Ramos (cell line): ENCODE measurements at regions not wholly inside any gene's neighbourhood (a gene's known extent, or its start where the extent isn't known, plus 50 kb on each side); places are given as distances from the start of the nearest gene placed in this dataset.
"Not testable (repeated sequence)": the region's sequence is repeated elsewhere in the genome, so short reads cannot be mapped to it uniquely, and the experiment has no call there.

Source experiments
- in situ Hi-C: fragments of 300-500 bp; cut with MboI; formaldehyde crosslinking; loops from one replicate; pipeline ENCODE4 v1.14.3; 2022; ENCODE audit warnings: low sequenced_read_pairs; ENCODE audit not compliant: unreplicated experiment

DNA sequence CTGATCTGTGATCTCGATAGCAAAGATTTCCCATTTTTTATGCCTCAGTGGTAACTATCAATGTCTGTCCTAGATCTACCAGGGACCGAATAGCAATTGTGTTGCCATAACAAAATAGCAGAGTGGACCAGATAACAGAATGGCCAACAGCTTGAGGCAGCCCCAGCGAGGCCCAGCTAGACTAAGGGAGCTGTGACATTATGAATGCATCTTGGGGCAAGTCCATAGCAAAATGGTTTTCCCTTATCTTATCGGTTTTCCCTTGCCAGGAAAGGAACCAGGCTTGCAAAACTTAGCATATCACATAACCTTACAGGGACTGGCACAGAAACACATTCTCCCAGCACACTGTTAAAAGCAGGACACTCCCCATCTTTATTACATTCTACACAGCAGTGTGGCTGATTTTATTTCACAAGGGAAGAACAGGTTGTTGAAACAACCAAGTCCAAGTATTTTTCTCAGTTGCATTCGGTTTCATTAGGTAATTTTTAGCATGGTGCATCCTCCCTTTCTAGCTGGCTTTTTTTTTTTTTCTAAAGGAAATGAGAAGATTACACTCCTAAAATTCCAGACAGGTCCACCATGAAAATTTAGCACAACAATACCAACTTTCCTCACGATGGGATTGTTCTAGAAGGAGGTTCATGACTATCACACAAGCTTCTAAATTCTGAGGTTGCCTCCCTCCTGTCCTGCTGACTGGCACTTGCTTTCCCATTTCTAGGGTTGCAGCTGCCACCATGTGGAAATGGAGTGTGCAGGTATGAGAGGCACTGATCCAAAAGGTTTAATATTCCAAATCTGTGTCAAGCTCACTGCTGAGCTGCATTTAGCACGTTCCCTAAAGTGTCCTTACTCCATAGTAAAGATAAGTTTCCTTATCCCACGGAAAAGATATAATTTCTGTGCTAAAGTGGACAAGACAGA lies 97.0 kb upstream of the SLC35G4 start:
- in situ Hi-C loops, result loop anchor here (10.0 kb wide), 1 partner anchor 188 kb away; no protein-coding TSS in a partner anchor

DNA sequence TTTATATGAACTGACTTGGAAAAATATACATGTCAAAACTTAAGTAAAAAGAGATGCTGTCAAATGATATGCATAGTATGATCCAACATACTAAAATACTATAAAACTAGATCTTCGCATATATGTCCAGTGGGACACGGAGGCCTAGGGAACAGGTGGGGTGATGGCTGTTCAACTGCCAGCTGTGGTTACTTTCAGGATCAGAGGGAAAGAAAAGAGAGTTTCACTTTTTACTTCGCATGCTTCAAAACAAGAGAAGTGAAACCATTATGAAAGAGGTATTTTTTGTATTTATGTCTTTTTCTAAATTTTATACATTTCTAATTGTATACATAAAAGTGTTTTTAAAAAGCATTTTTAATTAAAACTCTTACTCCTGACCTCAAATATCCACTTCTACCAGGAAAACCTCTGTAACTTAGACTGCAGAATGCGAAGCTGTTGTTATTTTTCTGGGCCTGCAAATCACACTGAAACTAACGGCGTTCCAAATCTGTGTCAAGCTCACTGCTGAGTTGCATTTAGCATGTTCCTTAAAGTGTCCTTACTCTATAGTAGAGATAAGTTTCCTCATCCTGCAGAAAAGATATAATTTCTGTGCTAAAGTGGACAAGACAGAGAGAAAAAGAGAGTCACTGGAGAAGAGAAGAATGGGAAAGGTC lies 97.8 kb upstream of the SLC35G4 start:
- in situ Hi-C loops, result loop anchor here (10.0 kb wide), 1 partner anchor 187 kb away; no protein-coding TSS in a partner anchor

DNA sequence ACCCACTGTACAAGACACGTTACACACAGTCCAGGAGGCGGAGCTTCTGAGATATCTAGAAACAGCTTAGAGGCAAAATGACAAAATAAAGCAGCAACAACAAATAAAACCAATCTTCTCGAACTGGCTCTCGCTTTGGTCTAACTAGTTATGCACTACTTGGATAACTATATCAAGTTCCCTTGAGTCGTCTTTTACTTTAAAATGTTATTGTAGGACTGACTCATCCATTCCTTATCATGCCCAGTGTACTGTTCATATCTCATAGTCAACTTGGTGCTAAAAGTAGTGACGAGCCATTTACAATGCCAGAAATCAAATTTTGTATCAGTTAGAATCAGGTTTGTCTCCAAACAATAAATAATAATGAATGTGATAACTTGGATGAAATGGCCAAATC lies 102.5 kb upstream of the SLC35G4 start:
- in situ Hi-C loops, result no loop called here

DNA sequence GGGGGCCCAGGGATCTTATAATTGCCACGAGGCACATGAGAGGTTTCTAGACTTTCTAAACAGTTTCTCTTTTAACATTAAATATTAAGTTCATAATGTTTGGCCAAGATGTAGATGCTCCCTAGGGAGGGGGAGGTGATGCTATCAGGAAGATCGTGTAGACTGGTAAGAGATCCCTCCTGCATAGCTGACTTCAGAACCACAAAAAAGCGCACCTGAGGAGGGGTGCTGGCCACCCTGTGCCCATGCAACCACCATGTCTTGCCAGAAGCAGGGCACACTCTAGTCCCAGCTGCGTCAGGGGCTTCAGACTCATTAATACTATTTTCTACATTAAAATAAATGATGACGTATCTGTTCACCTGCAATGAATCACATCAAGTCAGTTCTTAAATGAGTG lies 103.4 kb upstream of the SLC35G4 start:
- in situ Hi-C loops, result no loop called here

DNA sequence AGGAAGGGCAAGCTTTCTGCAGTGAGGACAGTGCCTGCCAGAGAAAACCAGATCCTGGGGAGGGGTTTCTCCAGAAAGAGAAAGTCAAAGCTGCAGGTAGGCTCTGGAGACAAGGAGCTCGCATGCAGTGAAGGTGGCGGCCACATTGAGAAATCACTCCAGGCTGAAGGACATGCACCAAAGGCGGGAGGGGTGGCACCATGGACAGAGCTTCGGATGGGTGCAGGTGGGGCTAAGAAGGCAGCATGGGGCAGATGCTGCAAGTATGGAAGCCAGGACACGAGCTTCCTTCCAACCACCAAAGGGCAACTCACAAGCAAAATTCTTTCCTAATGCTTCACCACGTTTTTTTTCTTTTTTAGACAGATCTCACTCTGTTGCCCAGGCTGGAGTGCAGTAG lies 104.4 kb upstream of the SLC35G4 start:
- in situ Hi-C loops, result no loop called here

DNA sequence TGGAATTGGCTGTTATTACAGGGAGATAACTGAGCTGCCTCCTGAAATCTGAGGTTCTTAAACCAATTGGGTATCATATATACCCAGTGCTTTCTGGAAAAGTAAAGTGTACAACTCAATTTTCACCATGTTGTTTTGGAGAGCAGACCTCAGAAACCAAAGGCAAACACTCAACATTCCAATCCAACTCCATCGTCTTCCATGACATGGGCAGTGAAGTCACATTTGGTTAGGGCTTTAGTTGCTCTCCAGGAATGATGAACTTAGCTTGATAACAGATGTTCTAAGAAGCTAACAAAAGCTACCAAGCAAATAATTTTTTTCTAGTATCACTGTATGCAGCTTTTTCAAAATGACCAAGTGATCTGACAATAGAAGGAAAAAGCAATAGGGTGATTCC lies 107.0 kb upstream of the SLC35G4 start:
- in situ Hi-C loops, result no loop called here

DNA sequence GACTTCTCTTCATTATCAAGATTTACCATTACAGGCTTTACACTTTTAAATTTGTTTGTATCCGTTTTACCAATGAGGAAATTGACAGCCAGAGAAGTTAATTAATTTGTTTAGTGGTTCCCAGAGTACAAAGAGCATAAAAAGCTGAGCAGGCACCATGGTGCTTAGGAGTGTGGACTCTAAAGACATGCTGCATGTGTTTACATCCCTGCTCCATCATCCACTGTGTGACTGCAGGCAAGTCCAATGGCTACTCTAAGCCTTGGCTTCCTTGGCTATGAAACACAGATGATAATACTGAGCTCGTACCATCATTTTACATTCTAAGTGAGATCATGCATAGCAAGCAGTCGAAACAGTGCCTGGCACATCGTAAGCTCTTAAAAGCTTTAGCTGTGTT lies 108.0 kb upstream of the SLC35G4 start:
- in situ Hi-C loops, result no loop called here

DNA sequence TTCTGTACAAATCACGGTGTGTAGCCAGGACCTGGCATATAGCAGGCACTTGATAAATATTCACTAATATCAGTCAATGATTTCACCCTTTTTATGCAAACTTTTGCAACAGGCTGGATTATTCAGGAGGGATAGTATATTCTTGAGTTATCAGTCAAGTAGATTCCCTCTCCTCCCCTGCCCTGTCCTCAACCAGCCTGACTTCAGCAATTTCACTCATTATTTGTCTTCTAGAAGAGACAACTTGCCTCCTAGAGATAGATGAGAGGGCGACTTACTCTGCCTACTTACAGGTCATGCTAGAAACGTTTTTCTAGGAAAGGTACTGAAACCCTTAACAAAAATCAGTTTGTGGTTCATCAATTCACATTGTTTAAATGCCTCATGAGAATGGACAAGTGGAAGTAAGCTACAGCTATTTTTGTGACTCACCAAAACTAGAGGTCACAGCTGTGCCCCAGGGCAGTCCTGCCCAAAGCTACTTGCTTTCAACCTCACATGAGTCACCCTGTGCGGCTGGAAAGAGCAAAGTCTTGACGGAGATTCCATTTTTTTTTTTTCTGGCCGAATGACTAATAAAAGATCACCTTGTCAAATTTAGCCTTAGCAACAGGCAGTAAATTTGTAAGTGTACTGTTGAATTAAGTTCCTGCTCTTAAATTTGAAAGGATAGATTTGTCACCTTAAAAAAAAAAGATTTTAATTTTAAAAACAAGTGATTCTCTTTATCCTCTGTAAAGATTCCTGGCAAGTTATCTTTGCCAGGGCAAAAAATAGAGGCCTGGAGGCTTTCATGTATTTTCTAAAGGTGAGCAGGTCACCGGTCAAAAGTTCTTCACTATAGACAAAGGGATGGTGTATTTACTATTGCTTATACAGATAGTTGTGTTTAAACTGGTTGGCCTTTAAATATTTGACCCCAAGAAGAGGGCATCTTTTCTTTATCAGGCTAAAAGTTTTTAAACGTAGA lies 109.0 kb upstream of the SLC35G4 start:
- in situ Hi-C loops, result no loop called here

DNA sequence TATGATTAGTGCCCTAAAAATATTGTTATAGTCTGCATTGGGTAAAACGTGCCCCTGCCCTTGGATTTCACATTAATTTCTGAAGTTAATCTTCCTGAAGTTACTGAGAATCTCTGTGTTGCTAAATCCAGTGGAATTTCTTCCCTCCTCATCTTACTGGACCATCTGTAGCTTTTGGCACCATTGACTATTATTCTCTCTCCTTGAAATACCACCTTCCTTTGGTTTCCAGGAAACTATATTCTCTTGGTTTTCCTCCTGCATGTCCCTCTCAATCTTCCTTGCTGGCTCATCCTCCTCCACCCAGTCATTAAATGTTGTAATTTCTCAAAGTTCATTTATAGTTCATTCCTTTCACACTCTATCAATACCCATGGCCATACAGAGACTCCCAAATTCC lies 110.6 kb upstream of the SLC35G4 start:
- in situ Hi-C loops, result loop anchor here (10.0 kb wide), 1 partner anchor 54 kb away; no protein-coding TSS in a partner anchor

DNA sequence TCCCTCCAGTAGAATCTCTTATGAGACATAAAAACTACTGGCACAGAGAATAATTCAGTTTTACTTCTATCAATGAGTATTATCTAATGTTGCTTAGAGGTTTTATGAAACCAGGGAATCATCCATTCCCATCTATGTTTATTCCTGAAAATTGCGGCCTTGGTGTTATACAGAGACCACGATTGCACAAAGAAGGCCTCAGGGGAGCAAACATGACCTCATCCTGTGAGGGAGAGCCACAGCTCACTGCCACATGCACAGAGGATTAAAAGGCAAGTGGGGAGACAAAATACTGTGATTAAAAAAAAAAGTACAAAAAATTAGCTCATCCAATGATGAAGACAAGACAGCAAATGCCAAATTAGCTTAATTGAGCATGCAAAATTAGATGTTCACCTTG lies 111.8 kb upstream of the SLC35G4 start:
- in situ Hi-C loops, result loop anchor here (10.0 kb wide), 1 partner anchor 53 kb away; no protein-coding TSS in a partner anchor

DNA sequence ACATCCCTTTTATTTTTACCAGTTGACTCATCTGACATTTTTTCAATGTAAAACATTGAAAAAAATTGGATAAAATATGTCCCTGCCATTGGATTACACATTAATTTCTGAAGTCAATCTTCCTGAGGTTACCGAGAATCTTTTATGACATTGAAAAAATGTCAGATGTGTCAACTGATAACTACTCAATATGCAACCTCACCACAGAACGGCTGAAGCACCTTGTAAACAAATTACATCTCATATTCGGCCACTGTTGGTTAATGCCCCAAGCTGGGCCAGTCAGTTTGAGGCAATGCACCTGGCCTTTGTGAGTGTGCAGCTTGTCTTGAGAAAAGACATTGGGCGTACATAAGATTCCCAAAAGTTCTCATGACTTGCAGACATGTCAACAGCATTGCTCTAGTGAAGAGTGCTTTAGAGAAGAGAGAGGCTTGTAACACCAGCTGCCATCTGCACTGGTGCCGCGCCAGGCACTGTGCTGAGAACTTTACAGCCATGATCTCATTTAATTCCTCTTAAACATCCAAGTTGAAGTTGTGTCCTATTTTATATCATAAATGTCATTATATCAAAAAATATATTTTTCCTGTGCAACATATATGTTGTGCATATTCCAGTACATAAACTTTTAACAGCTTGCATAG lies 112.7 kb upstream of the SLC35G4 start:
- in situ Hi-C loops, result loop anchor here (10.0 kb wide), 1 partner anchor 52 kb away; no protein-coding TSS in a partner anchor

DNA sequence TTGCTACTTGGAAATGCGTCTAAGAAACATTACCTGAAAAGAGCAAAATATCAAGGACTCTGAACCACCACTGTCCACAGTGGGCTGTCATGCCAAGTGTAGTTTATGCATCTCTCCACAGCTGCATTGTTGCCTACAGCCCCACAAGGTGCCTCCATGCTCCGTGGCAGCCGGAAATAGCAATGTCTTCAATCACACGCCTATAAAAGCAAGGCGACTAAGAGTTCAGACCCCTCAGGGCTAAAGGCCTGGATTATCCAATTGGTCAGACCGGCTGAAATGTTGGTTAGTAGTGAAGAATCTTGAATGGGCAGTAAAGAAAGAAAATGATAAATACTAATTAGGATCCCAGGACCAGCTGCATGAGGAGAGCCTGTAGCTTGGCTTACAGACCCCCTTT lies 114.0 kb upstream of the SLC35G4 start:
- in situ Hi-C loops, result loop anchor here (10.0 kb wide), 1 partner anchor 51 kb away; no protein-coding TSS in a partner anchor

DNA sequence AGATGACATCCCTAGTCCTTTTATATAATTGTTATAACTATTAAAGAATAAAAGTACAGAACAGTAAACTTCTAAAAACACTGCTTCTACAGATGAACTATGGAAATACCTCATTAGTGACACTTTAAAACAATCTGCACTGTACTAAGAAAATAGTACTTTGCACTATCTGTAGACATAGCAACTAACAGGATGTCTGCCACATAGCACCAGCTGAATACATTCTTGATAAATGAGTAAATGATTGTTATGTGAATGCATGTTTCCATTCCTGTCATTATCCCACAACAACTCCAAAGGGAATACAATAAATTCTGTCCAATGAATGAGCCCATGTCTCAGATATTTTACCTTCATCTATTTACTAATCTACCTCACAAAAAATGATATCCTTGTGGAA lies 115.3 kb upstream of the SLC35G4 start:
- in situ Hi-C loops, result loop anchor here (10.0 kb wide), 1 partner anchor 49 kb away; no protein-coding TSS in a partner anchor

DNA sequence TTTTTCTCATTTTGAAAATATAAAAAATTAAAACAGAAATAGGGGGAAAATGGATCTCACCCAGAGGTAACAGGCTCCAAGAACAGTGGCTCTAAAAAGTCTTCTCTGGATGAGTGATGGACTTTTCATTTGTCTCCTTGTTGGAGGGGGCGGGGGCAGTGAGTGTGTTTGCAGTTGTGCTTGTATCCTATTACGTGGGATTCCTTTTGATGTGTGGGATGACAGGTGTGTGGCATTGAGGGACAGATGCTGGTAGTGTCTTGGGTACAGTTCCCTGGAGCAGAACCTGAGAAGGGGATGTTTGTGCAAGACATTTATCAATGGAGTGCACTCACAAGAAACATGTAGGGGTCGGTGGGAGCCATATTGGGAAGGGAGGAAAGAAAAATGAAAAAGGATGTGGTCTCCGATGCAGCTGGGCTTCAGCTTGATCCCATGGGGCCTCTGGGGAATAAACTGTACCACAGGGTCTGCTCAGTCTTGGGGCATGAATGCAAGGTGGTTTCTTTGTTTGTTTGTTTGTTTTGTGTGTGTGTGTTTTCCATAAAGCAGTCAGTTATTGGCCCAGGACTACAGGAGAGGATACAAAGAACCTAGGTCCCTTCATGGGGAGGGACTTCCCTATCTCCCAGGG lies 120.0 kb upstream of the SLC35G4 start:
- in situ Hi-C loops, result no loop called here

DNA sequence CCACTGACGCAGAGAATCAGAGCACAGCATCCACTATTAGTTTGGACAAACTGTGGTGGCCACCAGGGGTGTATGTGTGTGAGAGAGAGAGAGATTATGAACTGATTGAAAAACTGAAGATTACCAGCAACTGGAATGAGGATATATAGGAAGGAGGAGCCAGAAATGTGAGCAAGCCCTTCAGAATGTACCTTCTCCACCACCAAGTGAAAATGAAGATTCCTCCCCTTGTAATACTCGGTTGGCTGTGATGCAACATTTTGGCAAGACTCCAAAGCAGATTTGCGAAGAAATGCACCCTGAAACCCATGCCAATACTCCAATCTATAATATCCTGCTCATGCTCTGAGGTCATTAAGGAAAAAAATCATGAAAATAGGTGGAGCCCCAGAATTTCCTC lies 121.2 kb upstream of the SLC35G4 start:
- in situ Hi-C loops, result no loop called here

DNA sequence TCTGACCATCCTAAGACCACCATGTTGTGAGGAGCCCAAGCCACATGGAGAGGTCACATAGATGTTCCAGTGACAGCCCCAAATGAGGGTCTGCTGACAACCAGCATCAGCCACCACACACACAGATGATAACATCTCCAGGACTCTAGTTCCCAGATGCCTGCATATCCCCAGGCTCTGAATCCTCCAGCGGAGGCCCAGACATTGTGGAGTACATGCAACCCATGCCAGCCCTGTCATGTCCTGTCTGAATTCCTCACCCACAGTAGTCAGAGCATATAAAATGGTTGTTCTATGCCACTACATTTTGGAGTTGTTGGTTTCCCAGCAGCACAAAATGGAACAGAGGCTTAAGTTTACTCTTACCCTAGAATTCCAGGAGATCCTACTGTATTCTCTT lies 122.0 kb upstream of the SLC35G4 start:
- in situ Hi-C loops, result no loop called here

DNA sequence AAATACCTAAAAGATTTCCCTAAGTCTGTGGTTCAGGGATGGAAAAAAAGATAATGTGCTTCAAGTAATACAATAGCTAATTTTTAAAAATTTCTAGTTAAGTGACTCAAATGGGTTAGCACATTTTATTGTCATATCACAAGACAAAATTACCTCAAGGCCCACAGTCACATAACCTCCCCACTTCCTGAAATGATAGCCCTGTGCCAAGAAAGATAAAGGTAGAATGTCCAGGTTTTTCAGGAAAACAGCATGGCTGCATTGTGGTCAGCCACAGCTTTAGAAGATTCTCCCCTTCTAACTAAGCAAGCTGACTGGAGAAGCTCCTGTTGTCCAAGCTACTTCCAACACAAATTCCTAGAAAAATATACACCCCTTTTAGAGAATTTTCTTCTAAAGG lies 127.1 kb upstream of the SLC35G4 start:
- in situ Hi-C loops, result no loop called here

DNA sequence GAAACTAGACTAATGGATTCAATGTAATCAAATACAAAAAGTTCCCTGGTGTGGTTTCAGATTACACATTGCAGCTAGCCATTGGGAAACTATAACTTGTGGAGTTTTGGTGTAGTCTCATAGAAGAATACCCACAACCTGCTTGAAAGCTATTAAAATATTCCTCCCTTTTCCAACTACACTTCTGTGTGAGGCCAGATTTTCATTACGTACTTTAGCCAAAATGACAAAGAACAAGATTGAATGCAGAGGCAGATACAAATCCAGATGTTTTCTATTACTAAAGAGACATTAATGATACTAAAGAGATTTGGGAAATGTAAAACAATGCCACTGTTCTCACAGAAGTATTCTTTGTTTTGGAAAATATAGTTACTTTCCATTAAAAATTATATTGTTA lies 128.7 kb upstream of the SLC35G4 start:
- in situ Hi-C loops, result no loop called here

DNA sequence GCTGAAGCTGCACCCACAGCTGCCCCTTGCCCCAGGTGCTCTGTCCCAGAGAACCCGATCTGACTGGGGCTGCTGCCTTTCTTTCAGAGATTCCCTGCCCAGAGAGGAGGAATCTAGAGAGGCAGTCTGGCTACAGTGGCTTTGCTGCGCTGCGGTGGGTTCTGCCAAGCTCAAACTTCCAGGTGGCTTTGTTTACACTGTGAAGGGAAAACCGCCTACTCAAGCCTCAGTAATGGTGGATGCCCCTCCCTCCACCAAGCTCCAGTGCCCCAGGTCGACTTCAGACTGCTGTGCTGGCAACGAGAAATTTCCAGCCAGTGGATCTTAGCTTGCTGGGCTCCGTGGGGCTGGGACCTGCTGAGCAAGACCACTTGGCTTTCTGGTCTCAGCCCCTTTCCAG lies 130.4 kb upstream of the SLC35G4 start:
- in situ Hi-C loops, result not testable (repeated sequence)
